A673 (cell line): ENCODE measurements at regions not wholly inside any gene's neighbourhood (a gene's known extent, or its start where the extent isn't known, plus 50 kb on each side); places are given as distances from the start of the nearest gene placed in this dataset.

Source experiments
- BruUV-seq: library from RNA; stranded (reverse); fragments of 400-500 nt; replicated peaks from 2 replicates; lab custom pipeline; 2021; lab: Mats Ljungman, UMichigan
- CTCF ChIA-PET: fragments of 300-600 bp; sonication (Branson Sonifier 250); formaldehyde crosslinking; loops from one replicate; lab custom pipeline; 2022; ENCODE audit warnings: antibody characterized with exemption; lab: Charles Lee
- POLR2A ChIA-PET: fragments of 300-600 bp; sonication (Branson Sonifier 250); formaldehyde crosslinking; loops from one replicate; lab custom pipeline; 2022; ENCODE audit warnings: antibody characterized with exemption; ENCODE audit not compliant: low non-redundant PET; lab: Charles Lee
- DNase-seq: peaks from one replicate; pipeline ENCODE4 v3.0.0-alpha.2; 2015; ENCODE audit warnings: low spot score
- H3K27ac ChIP-seq: fragments of 200-600 bp; sonication (generic); 2 replicates; pipeline ENCODE4 v1.5.1; 2016; ENCODE audit warnings: mixed run types, low read depth, mild to moderate bottlenecking, mixed read lengths, antibody characterized with exemption, low read length; ENCODE audit not compliant: poor library complexity, severe bottlenecking
- H3K27me3 ChIP-seq: fragments of 200-600 bp; sonication (generic); replicated peaks from 2 replicates; pipeline ENCODE4 v1.6.1; 2017; ENCODE audit warnings: mixed run types, low read depth, mild to moderate bottlenecking, mixed read lengths, antibody characterized with exemption, low read length; ENCODE audit not compliant: insufficient read depth, poor library complexity
- H3K36me3 ChIP-seq: fragments of 200-600 bp; sonication (generic); 2 replicates; pipeline ENCODE4 v1.6.1; 2016; ENCODE audit warnings: mixed run types, mild to moderate bottlenecking, mixed read lengths, antibody characterized with exemption, low read length; ENCODE audit not compliant: insufficient read depth, poor library complexity, severe bottlenecking
- H3K4me1 ChIP-seq: fragments of 200-600 bp; sonication (generic); 2 replicates; pipeline ENCODE4 v1.6.1; 2017; ENCODE audit warnings: mixed run types, mild to moderate bottlenecking, mixed read lengths, antibody characterized with exemption, low read length; ENCODE audit not compliant: insufficient read depth, poor library complexity, severe bottlenecking
- H3K4me3 ChIP-seq: fragments of 200-600 bp; sonication (generic); 2 replicates; pipeline ENCODE4 v1.5.1; 2016; ENCODE audit warnings: low read depth, mixed run types, mild to moderate bottlenecking, mixed read lengths, low read length; ENCODE audit not compliant: poor library complexity, severe bottlenecking
- H3K9me3 ChIP-seq: fragments of 200-600 bp; sonication (generic); 2 replicates; pipeline ENCODE4 v1.6.1; 2016; ENCODE audit warnings: mixed run types, low read depth, mild to moderate bottlenecking, mixed read lengths, antibody characterized with exemption, low read length; ENCODE audit not compliant: poor library complexity, severe bottlenecking
- EZH2 ChIP-seq: fragments of 200-600 bp; sonication (generic); IDR thresholded peaks from 2 replicates; pipeline ENCODE4 v1.6.1; 2017; ENCODE audit warnings: borderline replicate concordance, low read depth, mild to moderate bottlenecking, mixed read lengths, antibody characterized with exemption, low read length; ENCODE audit not compliant: poor library complexity, severe bottlenecking
- intact Hi-C: fragments of 100-400 bp; cut with micrococcal nuclease; formaldehyde crosslinking; loops from one replicate; pipeline ENCODE4 v1.10.0; 2022; ENCODE audit not compliant: unreplicated experiment
- TF ChIP-seq, protein P1 (sequence below): fragments of 300-800, 200-600 bp; sonication (generic); conservative IDR thresholded peaks from 2 replicates; pipeline ENCODE4 v1.5.1; 2017; ENCODE audit warnings: low read depth, mild to moderate bottlenecking, antibody characterized with exemption, low read length, moderate library complexity, mixed read lengths

DNA sequence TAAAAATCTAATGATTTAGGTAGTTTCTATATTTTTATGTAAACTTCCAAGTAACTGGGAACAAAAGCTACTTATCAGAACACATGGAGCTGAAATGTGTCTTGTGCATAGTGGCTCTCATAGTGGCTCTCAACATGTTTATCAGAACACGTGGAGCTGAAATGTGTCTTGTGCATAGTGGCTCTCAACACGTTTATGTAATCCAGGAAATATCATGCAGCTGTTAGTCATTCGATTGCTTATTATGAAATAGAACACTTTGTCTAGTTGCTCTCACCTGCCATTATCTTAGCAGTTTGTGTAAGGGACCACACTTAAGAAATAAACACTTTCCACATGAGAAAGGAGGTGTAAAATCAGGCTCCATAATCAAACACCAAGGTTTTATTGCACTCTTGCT, 119.2 kb upstream of the ASCC3 start:
- DNase-seq: no peak
- CTCF ChIA-PET: no interaction called here
- H3K4me1 ChIP-seq: no peaks in the 10 kb centered on the region
- intact Hi-C loops: no loop called here
- H3K4me3 ChIP-seq: no peak overlapping the region
- no TSS peak for BruUV-seq
- no peaks in the 10 kb centered on the region for H3K36me3 ChIP-seq
- no peaks in the 10 kb centered on the region for H3K27me3 ChIP-seq
- H3K9me3 ChIP-seq: peaks cover 9% of the 10 kb centered on the region
- TF ChIP-seq, protein P1, sequence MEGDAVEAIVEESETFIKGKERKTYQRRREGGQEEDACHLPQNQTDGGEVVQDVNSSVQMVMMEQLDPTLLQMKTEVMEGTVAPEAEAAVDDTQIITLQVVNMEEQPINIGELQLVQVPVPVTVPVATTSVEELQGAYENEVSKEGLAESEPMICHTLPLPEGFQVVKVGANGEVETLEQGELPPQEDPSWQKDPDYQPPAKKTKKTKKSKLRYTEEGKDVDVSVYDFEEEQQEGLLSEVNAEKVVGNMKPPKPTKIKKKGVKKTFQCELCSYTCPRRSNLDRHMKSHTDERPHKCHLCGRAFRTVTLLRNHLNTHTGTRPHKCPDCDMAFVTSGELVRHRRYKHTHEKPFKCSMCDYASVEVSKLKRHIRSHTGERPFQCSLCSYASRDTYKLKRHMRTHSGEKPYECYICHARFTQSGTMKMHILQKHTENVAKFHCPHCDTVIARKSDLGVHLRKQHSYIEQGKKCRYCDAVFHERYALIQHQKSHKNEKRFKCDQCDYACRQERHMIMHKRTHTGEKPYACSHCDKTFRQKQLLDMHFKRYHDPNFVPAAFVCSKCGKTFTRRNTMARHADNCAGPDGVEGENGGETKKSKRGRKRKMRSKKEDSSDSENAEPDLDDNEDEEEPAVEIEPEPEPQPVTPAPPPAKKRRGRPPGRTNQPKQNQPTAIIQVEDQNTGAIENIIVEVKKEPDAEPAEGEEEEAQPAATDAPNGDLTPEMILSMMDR: no peak
- POLR2A ChIA-PET: interaction anchor here (0.7 kb wide), 1 partner anchor 10 kb away, joined by 3 read pairs; no protein-coding TSS in a partner anchor
- H3K27ac ChIP-seq: no peak overlapping the region

DNA sequence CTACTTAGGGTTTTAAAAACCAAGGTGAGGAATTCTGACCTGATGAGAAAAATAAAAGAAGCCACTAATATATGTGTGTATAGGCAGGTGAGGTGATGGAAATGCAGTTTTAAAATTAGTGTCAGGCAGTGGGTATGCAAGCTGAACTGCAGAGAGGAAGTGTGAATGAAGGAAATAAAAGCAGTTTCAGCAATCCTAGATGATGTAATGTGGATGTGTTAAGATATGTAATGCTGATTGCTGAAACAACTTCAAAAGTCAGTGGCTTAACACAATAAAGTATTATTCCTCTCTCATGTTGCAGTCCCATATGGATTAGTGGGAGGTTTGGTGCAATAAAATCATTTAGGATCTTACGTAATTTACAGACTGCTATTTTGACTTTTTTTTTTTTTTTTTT, 119.9 kb upstream of the ASCC3 start:
- TF ChIP-seq EZH2: no peak
- TF ChIP-seq, protein P1: no peak
- intact Hi-C loops: no loop called here
- Histone ChIP-seq H3K4me1 (no peaks in the 10 kb centered on the region), H3K4me3 (no peak overlapping the region), H3K9me3 (peaks cover 9% of the 10 kb centered on the region), H3K36me3 (no peaks in the 10 kb centered on the region), H3K27ac (no peak overlapping the region), H3K27me3 (no peaks in the 10 kb centered on the region)
- DNase-seq: peak; percentile 29
- no TSS peak for BruUV-seq
- CTCF ChIA-PET: no interaction called here
- POLR2A ChIA-PET: interaction anchor here (0.7 kb wide), 1 partner anchor 11 kb away, joined by 3 read pairs; no protein-coding TSS in a partner anchor

DNA sequence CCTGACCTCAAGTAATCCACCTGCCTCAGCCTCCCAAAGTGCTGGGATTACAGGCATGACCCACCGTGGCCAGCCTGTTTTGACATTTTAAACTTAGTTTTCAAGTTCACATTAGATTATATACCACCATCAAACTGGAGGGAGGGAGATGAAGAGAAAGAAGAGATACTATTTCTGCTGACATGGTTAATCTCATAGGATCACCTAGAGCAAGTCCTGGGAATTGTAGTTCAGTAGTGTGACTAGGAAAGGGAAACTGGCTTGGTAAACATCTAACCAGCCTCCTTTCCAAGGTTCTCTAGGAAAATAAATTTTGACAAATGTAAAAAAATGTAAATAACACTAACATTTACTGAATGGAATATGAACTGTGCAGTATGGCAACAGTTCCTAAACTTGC, 120.5 kb upstream of the ASCC3 start:
- Histone ChIP-seq H3K4me3 (no peak overlapping the region), H3K9me3 (peaks cover 9% of the 10 kb centered on the region), H3K27me3 (no peaks in the 10 kb centered on the region), H3K4me1 (no peaks in the 10 kb centered on the region), H3K36me3 (no peaks in the 10 kb centered on the region), H3K27ac (no peak overlapping the region)
- no peak for DNase-seq
- BruUV-seq: no TSS peak
- TF ChIP-seq, protein P1: no peak
- no peak for TF ChIP-seq EZH2
- CTCF ChIA-PET: no interaction called here
- intact Hi-C loops: no loop called here
- POLR2A ChIA-PET: no interaction called here
